Activated CD8-positive, alpha-beta T cell treated with anti-CD3 and anti-CD28 coated beads for 36 hours (primary cell): ENCODE measurements at regions not wholly inside any gene's neighbourhood (a gene's known extent, or its start where the extent isn't known, plus 50 kb on each side); places are given as distances from the start of the nearest gene placed in this dataset.

Source experiments
- ATAC-seq: fragments of 200-7000 bp; cut with Tn5 transposase; one replicate; pipeline ENCODE4 v1.10.0; 2021; ENCODE audit warnings: mild to moderate bottlenecking, moderate library complexity
- CTCF ChIA-PET: fragments of 350-600 bp; sonication (Branson Sonifier 250); formaldehyde crosslinking; loops from one replicate; lab custom pipeline; 2021; ENCODE audit warnings: antibody characterized with exemption; lab: Charles Lee
- POLR2A ChIA-PET: fragments of 350-600 bp; sonication (Branson Sonifier 250); formaldehyde crosslinking; loops from one replicate; lab custom pipeline; 2021; ENCODE audit warnings: antibody characterized with exemption; lab: Charles Lee
- DNase-seq: peaks from one replicate; pipeline ENCODE4 v3.0.0-alpha.2; 2020
- H3K27ac Mint-ChIP-seq: one replicate; pipeline ENCODE4 v1.8.0; 2021; ENCODE audit warnings: mild to moderate bottlenecking, mixed read lengths
- H3K27me3 Mint-ChIP-seq: one replicate; pipeline ENCODE4 v1.8.0; 2021; ENCODE audit warnings: mixed read lengths
- H3K36me3 Mint-ChIP-seq: one replicate; pipeline ENCODE4 v1.8.0; 2021; ENCODE audit warnings: low read depth, mixed read lengths
- H3K4me1 Mint-ChIP-seq: one replicate; pipeline ENCODE4 v1.8.0; 2021; ENCODE audit warnings: low read depth, mixed read lengths
- H3K4me3 Mint-ChIP-seq: one replicate; pipeline ENCODE4 v1.8.0; 2021; ENCODE audit warnings: mild to moderate bottlenecking, moderate library complexity, mixed read lengths
- H3K9me3 Mint-ChIP-seq: one replicate; pipeline ENCODE4 v1.8.0; 2021; ENCODE audit warnings: mixed read lengths
- intact Hi-C: fragments of 100-400 bp; cut with micrococcal nuclease; formaldehyde crosslinking; loops from one replicate; pipeline ENCODE4 v1.10.0; 2022
- TF ChIP-seq, protein P1 (sequence below): fragments of 200-600 bp; IDR thresholded peaks from one replicate; pipeline ENCODE4 v1.8.0; 2022; ENCODE audit warnings: antibody characterized with exemption, mild to moderate bottlenecking

DNA sequence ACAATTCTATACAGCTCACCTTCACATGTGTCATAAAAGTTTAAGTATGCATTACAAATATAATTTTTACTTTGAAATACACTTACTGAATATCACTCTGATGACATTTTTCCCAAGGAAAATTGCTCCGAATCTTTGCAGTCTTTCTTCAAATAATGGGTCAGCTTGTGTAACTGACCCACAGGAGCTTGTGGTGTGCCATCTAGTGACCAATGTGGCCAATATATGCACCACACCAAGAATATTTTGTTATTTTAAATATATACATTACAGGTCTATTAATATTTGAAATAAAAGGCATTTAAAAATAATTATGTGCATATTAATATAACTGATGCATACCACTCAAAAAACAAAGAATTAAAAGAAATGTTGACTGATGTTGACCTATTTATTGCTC, 271.4 kb downstream of the TBX15 start:
- TF ChIP-seq, protein P1, sequence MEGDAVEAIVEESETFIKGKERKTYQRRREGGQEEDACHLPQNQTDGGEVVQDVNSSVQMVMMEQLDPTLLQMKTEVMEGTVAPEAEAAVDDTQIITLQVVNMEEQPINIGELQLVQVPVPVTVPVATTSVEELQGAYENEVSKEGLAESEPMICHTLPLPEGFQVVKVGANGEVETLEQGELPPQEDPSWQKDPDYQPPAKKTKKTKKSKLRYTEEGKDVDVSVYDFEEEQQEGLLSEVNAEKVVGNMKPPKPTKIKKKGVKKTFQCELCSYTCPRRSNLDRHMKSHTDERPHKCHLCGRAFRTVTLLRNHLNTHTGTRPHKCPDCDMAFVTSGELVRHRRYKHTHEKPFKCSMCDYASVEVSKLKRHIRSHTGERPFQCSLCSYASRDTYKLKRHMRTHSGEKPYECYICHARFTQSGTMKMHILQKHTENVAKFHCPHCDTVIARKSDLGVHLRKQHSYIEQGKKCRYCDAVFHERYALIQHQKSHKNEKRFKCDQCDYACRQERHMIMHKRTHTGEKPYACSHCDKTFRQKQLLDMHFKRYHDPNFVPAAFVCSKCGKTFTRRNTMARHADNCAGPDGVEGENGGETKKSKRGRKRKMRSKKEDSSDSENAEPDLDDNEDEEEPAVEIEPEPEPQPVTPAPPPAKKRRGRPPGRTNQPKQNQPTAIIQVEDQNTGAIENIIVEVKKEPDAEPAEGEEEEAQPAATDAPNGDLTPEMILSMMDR = no peak
- H3K4me3 Mint-ChIP-seq = no peak overlapping the region

DNA sequence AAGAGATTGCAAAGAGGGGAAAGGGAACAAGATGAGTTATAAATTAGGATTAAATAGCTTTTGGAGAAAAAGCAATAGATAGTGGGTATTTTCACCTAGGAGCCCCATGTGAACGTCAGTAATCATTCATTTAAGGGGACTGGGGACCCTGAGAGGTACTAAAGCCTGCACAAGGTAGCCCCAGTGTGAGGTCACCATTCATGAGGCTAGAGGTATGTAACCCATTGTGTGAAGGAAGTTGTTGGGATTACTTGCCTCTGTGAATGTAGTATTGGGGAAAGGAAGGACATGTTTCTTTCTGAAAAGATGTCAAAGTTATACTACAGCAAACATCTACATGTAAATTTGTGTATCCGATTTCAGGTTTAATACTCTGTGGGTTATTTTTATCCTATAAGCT, 276.8 kb downstream of the TBX15 start:
- TF ChIP-seq, protein P1 = no peak
- CTCF ChIA-PET = no interaction called here
- Mint-ChIP-seq H3K4me1 (no peaks in the 10 kb centered on the region), H3K4me3 (no peak overlapping the region), H3K27ac (no peak overlapping the region), H3K36me3 (no peaks in the 10 kb centered on the region), H3K27me3 (no peaks in the 10 kb centered on the region), H3K9me3 (peaks cover 3% of the 10 kb centered on the region)
- POLR2A ChIA-PET = no interaction called here
- intact Hi-C loops = no loop called here
- no peak for ATAC-seq
- DNase-seq = no peak

More for the DNA sequence above, 271.4 kb downstream of the TBX15 start:
- Mint-ChIP-seq H3K27ac (no peak overlapping the region), H3K36me3 (no peaks in the 10 kb centered on the region), H3K9me3 (peaks cover 3% of the 10 kb centered on the region), H3K4me1 (no peaks in the 10 kb centered on the region), H3K27me3 (no peaks in the 10 kb centered on the region)
- DNase-seq = no peak
- ChIA-PET POLR2A (no interaction called here), CTCF (no interaction called here)
- intact Hi-C loops = no loop called here
- no peak for ATAC-seq

DNA sequence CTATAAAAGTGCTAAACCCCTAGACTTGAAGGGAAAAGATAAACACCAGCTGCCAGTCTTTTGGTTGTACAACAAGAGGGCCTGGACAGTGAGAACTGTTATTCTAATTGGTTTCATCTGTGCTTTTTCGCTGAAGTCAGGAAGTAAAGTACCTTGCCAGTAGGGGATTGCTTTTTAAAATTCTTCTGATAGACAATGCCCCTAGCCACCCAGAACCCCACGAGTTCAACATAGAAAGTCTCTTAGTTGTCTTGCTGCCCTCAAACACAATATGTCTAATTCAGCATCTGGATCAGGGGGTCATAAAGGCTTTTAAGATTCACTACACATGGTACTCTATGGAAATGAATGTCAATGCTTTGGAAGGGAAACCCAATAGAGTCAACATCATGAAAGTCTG, 289.2 kb downstream of the TBX15 start:
- TF ChIP-seq, protein P1 = no peak
- Mint-ChIP-seq H3K27ac (no peak overlapping the region), H3K4me1 (no peaks in the 10 kb centered on the region), H3K4me3 (no peak overlapping the region), H3K27me3 (no peaks in the 10 kb centered on the region), H3K36me3 (no peaks in the 10 kb centered on the region), H3K9me3 (peaks cover 11% of the 10 kb centered on the region)
- intact Hi-C loops = no loop called here
- ATAC-seq = no peak
- CTCF ChIA-PET = no interaction called here
- DNase-seq = no peak
- POLR2A ChIA-PET = no interaction called here

DNA sequence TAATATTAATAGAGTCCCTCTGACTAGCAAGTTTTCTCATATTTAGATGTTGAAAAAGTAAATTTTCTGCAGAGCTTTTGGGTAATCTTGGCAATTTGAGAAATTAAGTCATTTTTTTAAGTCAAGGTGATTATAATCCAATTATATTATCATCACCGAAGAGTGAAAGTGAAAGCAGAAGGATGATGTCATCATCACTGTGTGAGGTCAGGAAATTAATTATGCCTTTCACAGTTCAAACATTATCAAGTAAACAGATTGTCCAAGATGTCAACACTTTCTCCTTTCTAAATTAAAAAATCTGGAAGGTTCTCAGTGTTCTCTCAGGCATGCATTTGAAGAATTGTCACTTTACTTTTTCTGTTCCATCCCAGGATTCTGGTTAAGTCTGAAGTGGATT, 296.0 kb downstream of the TBX15 start:
- DNase-seq = no peak
- ChIA-PET POLR2A (no interaction called here), CTCF (no interaction called here)
- no peak for ATAC-seq
- H3K27ac Mint-ChIP-seq = no peak overlapping the region
- TF ChIP-seq, protein P1 = no peak
- H3K27me3 Mint-ChIP-seq = no peaks in the 10 kb centered on the region
- no peak overlapping the region for H3K4me3 Mint-ChIP-seq
- intact Hi-C loops = no loop called here
- no peaks in the 10 kb centered on the region for H3K4me1 Mint-ChIP-seq
- no peaks in the 10 kb centered on the region for H3K36me3 Mint-ChIP-seq
- no peaks in the 10 kb centered on the region for H3K9me3 Mint-ChIP-seq

DNA sequence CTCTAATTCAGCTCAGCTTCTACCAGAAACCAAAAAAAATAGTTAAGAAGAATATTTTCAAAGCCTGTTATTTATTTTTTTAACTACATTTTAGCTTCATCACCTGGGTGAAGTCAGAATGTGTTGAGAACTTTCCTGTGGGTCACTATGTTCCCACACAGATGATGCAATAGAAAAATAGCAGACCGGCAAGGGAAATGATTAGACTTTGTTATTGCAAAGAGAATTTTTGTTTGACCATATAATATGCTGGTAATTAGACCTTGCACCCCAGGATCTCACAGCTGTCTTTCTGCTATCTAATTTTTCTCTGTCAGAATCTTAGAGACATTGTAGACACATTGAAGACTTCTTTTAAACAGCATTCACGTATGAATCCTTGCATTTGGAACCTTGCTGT, 299.3 kb downstream of the TBX15 start:
- Mint-ChIP-seq H3K9me3 (no peaks in the 10 kb centered on the region), H3K27me3 (no peaks in the 10 kb centered on the region), H3K27ac (no peak overlapping the region), H3K4me1 (no peaks in the 10 kb centered on the region), H3K4me3 (no peak overlapping the region), H3K36me3 (no peaks in the 10 kb centered on the region)
- ChIA-PET CTCF (no interaction called here), POLR2A (no interaction called here)
- DNase-seq = no peak
- intact Hi-C loops = no loop called here
- TF ChIP-seq, protein P1 = no peak
- ATAC-seq = no peak
